ENCODE measurements at regions not wholly inside any gene's neighbourhood (a gene's known extent, or its start where the extent isn't known, plus 50 kb on each side); places are given as distances from the start of the nearest gene placed in this dataset.

DNA sequence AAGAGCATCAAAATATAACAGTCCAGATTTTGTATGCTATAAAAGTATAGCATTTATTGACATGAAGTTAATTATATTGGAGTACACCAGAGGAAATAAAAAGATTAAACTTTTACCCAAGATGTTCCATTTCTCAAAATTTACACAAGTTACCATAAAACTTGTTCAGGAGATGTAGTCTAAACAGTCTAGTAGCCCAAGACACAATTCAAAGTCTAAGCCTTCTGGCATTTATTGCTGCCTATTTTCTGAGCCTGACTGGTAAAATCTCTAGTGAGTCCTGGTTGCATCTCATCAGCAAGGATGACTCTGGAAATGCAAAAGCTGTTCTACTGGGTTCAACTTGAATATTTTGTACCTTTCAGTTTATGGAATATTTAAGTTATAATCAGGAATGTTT is 468.7 kb downstream of the PDCD6IP start:
- Histone ChIP-seq H3K27me3 (ENCODE audit: control insufficient read depth, insufficient read depth, low read length) (no peaks in the 10 kb centered on the region), H3K4me3 (ENCODE audit: low read depth, low read length) (no peak overlapping the region), H3K36me3 (ENCODE audit: control insufficient read depth, insufficient read depth, low read length) (no peaks in the 10 kb centered on the region)
- POLR2A ChIA-PET: no interaction called here
- DNase-seq (ENCODE audit: low read depth): no peak
- TF ChIP-seq, protein P1, sequence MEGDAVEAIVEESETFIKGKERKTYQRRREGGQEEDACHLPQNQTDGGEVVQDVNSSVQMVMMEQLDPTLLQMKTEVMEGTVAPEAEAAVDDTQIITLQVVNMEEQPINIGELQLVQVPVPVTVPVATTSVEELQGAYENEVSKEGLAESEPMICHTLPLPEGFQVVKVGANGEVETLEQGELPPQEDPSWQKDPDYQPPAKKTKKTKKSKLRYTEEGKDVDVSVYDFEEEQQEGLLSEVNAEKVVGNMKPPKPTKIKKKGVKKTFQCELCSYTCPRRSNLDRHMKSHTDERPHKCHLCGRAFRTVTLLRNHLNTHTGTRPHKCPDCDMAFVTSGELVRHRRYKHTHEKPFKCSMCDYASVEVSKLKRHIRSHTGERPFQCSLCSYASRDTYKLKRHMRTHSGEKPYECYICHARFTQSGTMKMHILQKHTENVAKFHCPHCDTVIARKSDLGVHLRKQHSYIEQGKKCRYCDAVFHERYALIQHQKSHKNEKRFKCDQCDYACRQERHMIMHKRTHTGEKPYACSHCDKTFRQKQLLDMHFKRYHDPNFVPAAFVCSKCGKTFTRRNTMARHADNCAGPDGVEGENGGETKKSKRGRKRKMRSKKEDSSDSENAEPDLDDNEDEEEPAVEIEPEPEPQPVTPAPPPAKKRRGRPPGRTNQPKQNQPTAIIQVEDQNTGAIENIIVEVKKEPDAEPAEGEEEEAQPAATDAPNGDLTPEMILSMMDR (IDR thresholded peaks at IDR 0.05; ENCODE audit: insufficient read depth, low read depth, low read length): no peak
- CTCF ChIA-PET: interaction anchor here (0.5 kb wide), 1 partner anchor 274 kb away, joined by 3 read pairs; no protein-coding TSS in a partner anchor

DNA sequence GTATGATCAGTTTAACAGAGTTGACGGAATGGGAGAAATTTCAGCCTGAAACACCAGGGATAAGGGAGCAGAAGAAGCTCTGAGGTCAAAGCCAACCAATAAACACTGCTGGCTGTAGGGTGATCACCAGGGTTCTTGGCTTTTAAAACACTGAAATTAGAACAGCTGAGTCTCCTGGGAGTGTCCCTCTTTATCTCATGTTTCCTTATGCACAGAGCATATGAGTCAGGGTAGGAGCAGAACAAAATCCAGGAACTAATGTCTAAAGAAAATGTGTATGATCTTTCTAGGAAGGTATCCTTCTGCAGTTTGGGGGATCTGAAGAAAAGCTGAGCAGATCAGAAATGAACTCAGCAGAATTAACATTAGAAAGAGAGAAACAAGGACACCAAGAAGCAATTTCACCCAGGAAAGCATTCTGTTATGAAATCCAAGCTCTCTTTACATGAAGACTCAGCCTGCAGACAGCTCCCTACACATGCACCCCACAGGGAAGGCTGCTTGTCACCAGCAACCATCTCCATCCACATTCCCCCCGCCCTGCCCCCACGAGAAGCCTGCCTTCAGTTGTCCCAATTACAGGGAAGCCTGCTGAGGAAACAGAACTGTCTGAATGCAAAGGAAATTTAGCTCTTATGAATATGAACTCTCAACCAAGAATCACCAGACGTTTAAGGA is 469.7 kb downstream of the PDCD6IP start:
- H3K27me3 ChIP-seq (ENCODE audit: control insufficient read depth, insufficient read depth, low read length): no peaks in the 10 kb centered on the region
- no peak for DNase-seq (ENCODE audit: low read depth)
- ChIA-PET POLR2A (no interaction called here), CTCF (interaction anchor here (1.6 kb wide), 1 partner anchor 8 kb away, joined by 10 read pairs; no protein-coding TSS in a partner anchor)
- no peak overlapping the region for H3K4me3 ChIP-seq (ENCODE audit: low read depth, low read length)
- TF ChIP-seq, protein P1 (IDR thresholded peaks at IDR 0.05; ENCODE audit: insufficient read depth, low read depth, low read length): no peak
- no peaks in the 10 kb centered on the region for H3K36me3 ChIP-seq (ENCODE audit: control insufficient read depth, insufficient read depth, low read length)

DNA sequence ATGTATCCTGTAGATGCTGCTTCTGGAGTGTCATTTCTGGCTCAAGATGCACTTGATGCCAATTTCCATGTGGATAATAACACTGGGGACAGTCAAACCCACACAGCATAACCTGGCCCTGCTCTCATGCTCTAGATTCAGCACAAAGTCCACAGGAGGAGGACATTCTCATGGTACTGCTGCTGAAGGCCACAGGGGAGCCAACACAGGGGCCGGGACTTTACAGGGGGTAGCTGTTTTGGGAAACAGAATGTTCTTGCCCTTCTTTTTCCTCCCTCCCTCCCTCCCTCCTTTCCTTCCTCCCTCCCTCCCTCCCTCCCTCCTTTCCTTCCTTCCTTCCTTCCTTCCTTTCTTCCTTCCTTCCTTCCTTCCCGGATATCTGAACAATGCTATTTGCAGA is 477.4 kb downstream of the PDCD6IP start:
- ChIA-PET CTCF (no interaction called here), POLR2A (no interaction called here)
- Histone ChIP-seq H3K27me3 (ENCODE audit: control insufficient read depth, insufficient read depth, low read length) (no peaks in the 10 kb centered on the region), H3K36me3 (ENCODE audit: control insufficient read depth, insufficient read depth, low read length) (no peaks in the 10 kb centered on the region), H3K4me3 (ENCODE audit: low read depth, low read length) (no peak overlapping the region)
- no peak for DNase-seq (ENCODE audit: low read depth)
- TF ChIP-seq, protein P1 (IDR thresholded peaks at IDR 0.05; ENCODE audit: insufficient read depth, low read depth, low read length): no peak

DNA sequence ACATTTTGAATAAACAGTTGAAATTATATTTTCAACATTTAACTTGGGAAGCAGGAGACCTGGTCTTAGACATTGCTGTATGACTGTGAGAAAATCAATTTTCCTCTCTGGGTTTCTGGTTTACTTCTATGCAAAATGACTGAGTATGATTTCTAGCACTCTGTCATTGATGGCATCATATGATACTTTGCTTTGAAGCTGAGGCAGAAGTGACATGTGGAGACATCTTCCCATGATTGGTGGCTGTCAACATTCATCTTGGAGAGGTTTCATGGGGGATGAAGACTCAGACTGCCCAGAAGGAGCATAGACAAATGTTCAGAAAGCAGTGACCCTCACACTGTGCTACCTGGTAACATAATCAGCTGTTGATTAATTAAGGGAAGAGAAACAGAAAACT is 477.9 kb downstream of the PDCD6IP start:
- POLR2A ChIA-PET: no interaction called here
- H3K4me3 ChIP-seq (ENCODE audit: low read depth, low read length): no peak overlapping the region

DNA sequence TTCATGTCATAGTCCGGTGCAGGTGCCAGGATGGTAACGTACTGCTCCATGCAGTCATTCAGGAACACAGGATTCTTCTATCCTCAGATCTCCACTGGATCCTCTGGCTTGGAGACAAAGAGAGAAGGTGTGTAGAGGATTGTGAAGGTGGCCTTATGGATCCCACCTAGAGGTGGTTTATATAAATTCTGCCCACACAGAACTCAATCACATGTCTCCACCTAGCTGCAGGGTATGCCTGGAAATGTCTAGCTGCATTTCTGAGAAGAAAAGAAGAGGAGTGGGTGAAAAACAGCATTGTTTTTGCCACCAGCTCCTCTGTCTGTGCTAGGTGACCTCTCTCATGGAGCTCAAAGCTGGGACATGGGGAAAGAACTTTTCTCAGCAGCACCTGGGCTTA is 478.7 kb downstream of the PDCD6IP start:
- no peak for DNase-seq (ENCODE audit: low read depth)
- ChIA-PET POLR2A (no interaction called here), CTCF (no interaction called here)
- Histone ChIP-seq H3K27me3 (ENCODE audit: control insufficient read depth, insufficient read depth, low read length) (no peaks in the 10 kb centered on the region), H3K4me3 (ENCODE audit: low read depth, low read length) (no peak overlapping the region), H3K36me3 (ENCODE audit: control insufficient read depth, insufficient read depth, low read length) (no peaks in the 10 kb centered on the region)
- TF ChIP-seq, protein P1 (IDR thresholded peaks at IDR 0.05; ENCODE audit: insufficient read depth, low read depth, low read length): no peak

More for the DNA sequence above, 477.9 kb downstream of the PDCD6IP start:
- DNase-seq (ENCODE audit: low read depth): no peak
- TF ChIP-seq, protein P1 (IDR thresholded peaks at IDR 0.05; ENCODE audit: insufficient read depth, low read depth, low read length): no peak
- CTCF ChIA-PET: no interaction called here
- H3K36me3 ChIP-seq (ENCODE audit: control insufficient read depth, insufficient read depth, low read length): no peaks in the 10 kb centered on the region
- H3K27me3 ChIP-seq (ENCODE audit: control insufficient read depth, insufficient read depth, low read length): no peaks in the 10 kb centered on the region

Measured in BJ (cell line).